Gastroesophageal sphincter (tissue), 3 donors: ENCODE measurements at regions not wholly inside any gene's neighbourhood (a gene's known extent, or its start where the extent isn't known, plus 50 kb on each side); places are given as distances from the start of the nearest gene placed in this dataset.

Experiments used
- EP300 ChIP-seq: sonication (generic); formaldehyde crosslinking; IDR thresholded peaks from one replicate; pipeline ENCODE4 v1.6.1; 2017; ENCODE audit warnings: antibody characterized with exemption, mild to moderate bottlenecking
- POLR2A ChIP-seq, 2 donors: fragments of 450-650 bp; IDR thresholded peaks; one replicate each; pipeline ENCODE4 v1.6.1; 2017; ENCODE audit warnings: antibody characterized with exemption in 2 of 2, mild to moderate bottlenecking in 2 of 2, moderate library complexity in 1 of 2
- TF ChIP-seq, protein P1 (sequence below), 4 experiments: fragments of 200-600 bp in 2 of 4; fragments of 450-650 bp in 2 of 4; sonication (generic) in 1 of 4; IDR thresholded peaks; one replicate each; pipeline ENCODE4 v1.5.1; 2017 to 2019; ENCODE audit warnings: antibody characterized with exemption in 4 of 4, mild to moderate bottlenecking in 2 of 4, moderate library complexity in 2 of 4

- TF ChIP-seq, protein P1, sequence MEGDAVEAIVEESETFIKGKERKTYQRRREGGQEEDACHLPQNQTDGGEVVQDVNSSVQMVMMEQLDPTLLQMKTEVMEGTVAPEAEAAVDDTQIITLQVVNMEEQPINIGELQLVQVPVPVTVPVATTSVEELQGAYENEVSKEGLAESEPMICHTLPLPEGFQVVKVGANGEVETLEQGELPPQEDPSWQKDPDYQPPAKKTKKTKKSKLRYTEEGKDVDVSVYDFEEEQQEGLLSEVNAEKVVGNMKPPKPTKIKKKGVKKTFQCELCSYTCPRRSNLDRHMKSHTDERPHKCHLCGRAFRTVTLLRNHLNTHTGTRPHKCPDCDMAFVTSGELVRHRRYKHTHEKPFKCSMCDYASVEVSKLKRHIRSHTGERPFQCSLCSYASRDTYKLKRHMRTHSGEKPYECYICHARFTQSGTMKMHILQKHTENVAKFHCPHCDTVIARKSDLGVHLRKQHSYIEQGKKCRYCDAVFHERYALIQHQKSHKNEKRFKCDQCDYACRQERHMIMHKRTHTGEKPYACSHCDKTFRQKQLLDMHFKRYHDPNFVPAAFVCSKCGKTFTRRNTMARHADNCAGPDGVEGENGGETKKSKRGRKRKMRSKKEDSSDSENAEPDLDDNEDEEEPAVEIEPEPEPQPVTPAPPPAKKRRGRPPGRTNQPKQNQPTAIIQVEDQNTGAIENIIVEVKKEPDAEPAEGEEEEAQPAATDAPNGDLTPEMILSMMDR (IDR thresholded peaks at IDR 0.05), result no peak
- TF ChIP-seq EP300 (no peak), POLR2A (IDR thresholded peaks at IDR 0.05) (no peak)
Observed at GRCh38 chr4:65066106-65066505, 604.2 kb downstream of the EPHA5 start.
